CD14-positive monocyte (primary cell): ENCODE measurements at regions not wholly inside any gene's neighbourhood (a gene's known extent, or its start where the extent isn't known, plus 50 kb on each side); places are given as distances from the start of the nearest gene placed in this dataset.

Experiments used
- DNase-seq, 3 donors: peaks; one replicate each; pipeline ENCODE4 v3.0.0-alpha.2; 2011 to 2022
- H2AFZ ChIP-seq: 2 replicates; pipeline ENCODE4 v1.6.0; 2012; ENCODE audit warnings: mild to moderate bottlenecking, low read depth, low read length, inconsistent platforms; ENCODE audit not compliant: insufficient read depth, poor library complexity, severe bottlenecking
- H3K27ac ChIP-seq, 2 donors: 1 replicate in 1 of 2; 2 replicates in 1 of 2; pipeline ENCODE4 v1.5.1; 2012 to 2013; ENCODE audit warnings: low read length in 2 of 2, control low read depth in 1 of 2, inconsistent platforms in 1 of 2, low read depth in 1 of 2, mild to moderate bottlenecking in 1 of 2
- H3K27me3 ChIP-seq, 2 donors: one replicate each; pipeline versions ENCODE4 v1.6.0 to v1.6.1; 2011 to 2013; ENCODE audit warnings: low read length in 2 of 2; ENCODE audit not compliant: control insufficient read depth in 2 of 2, insufficient read depth in 2 of 2
- H3K36me3 ChIP-seq, 2 donors: replicated peaks in 1 of 2; 1 replicate in 1 of 2; 2 replicates in 1 of 2; pipeline versions ENCODE4 v1.5.1 to v1.6.1; 2012 to 2013; ENCODE audit warnings: low read length in 2 of 2, control low read depth in 1 of 2, inconsistent platforms in 1 of 2, mild to moderate bottlenecking in 1 of 2; ENCODE audit not compliant: insufficient read depth in 2 of 2, control insufficient read depth in 1 of 2
- H3K4me1 ChIP-seq, 2 donors: 1 replicate in 1 of 2; 2 replicates in 1 of 2; pipeline versions ENCODE4 v1.5.1 to v1.6.1; 2012 to 2013; ENCODE audit warnings: low read length in 2 of 2, control low read depth in 1 of 2, inconsistent platforms in 1 of 2, mild to moderate bottlenecking in 1 of 2, moderate library complexity in 1 of 2; ENCODE audit not compliant: insufficient read depth in 2 of 2, control insufficient read depth in 1 of 2
- H3K4me2 ChIP-seq: replicated peaks from 2 replicates; pipeline ENCODE3; 2012; ENCODE audit warnings: low read length, moderate library complexity, mild to moderate bottlenecking; ENCODE audit not compliant: poor library complexity, severe bottlenecking; ENCODE audit errors: extremely low read depth
- H3K4me3 ChIP-seq, 3 experiments: fragments of 200-600 bp in 1 of 3; sonication (generic) in 1 of 3; replicated peaks in 1 of 3; 1 replicate in 2 of 3; 2 replicates in 1 of 3; pipeline ENCODE4 v1.5.1; 2011 to 2013; ENCODE audit warnings: low read length in 3 of 3, mild to moderate bottlenecking in 3 of 3, control low read depth in 2 of 3, low read depth in 2 of 3, inconsistent platforms in 1 of 3, moderate library complexity in 1 of 3
- H3K79me2 ChIP-seq: 2 replicates; pipeline ENCODE4 v1.6.0; 2012; ENCODE audit warnings: mild to moderate bottlenecking, control low read depth, inconsistent platforms, low read length, moderate library complexity; ENCODE audit not compliant: insufficient read depth
- H3K9ac ChIP-seq: 2 replicates; pipeline ENCODE4 v1.6.0; 2017; ENCODE audit warnings: low read length, mild to moderate bottlenecking; ENCODE audit not compliant: insufficient read depth, poor library complexity, severe bottlenecking
- H3K9me3 ChIP-seq, 2 donors: replicated peaks in 1 of 2; 1 replicate in 1 of 2; 2 replicates in 1 of 2; pipeline versions ENCODE4 v1.5.1 to v1.6.1; 2012 to 2013; ENCODE audit warnings: low read length in 2 of 2, control low read depth in 1 of 2; ENCODE audit not compliant: control insufficient read depth in 1 of 2, insufficient read depth in 1 of 2
- H4K20me1 ChIP-seq: 2 replicates; pipeline ENCODE4 v1.6.0; 2012; ENCODE audit warnings: mild to moderate bottlenecking, low read length, control low read depth, moderate library complexity; ENCODE audit not compliant: insufficient read depth
- H3K27ac Mint-ChIP-seq, 7 donors: one replicate each; pipeline ENCODE4 v1.8.0; 2020; ENCODE audit warnings: mild to moderate bottlenecking in 7 of 7, mixed read lengths in 7 of 7, moderate library complexity in 6 of 7, inconsistent platforms in 2 of 7
- H3K27me3 Mint-ChIP-seq, 3 donors: one replicate each; pipeline ENCODE4 v1.8.0; 2021 to 2022; ENCODE audit warnings: low read depth in 3 of 3, mild to moderate bottlenecking in 3 of 3, mixed read lengths in 3 of 3, moderate library complexity in 3 of 3, inconsistent platforms in 1 of 3
- H3K36me3 Mint-ChIP-seq, 2 donors: one replicate each; pipeline ENCODE4 v1.8.0; 2020; ENCODE audit warnings: mixed read lengths in 2 of 2, inconsistent platforms in 1 of 2, mild to moderate bottlenecking in 1 of 2
- H3K4me1 Mint-ChIP-seq: one replicate; pipeline ENCODE4 v1.8.0; 2020; ENCODE audit warnings: mild to moderate bottlenecking, mixed read lengths
- H3K4me3 Mint-ChIP-seq, 2 donors: one replicate each; pipeline ENCODE4 v1.8.0; 2020; ENCODE audit warnings: mild to moderate bottlenecking in 2 of 2, mixed read lengths in 2 of 2, moderate library complexity in 1 of 2
- H3K9me3 Mint-ChIP-seq, 7 donors: one replicate each; pipeline ENCODE4 v1.8.0; 2020 to 2022; ENCODE audit warnings: mixed read lengths in 7 of 7, mild to moderate bottlenecking in 6 of 7, moderate library complexity in 6 of 7, inconsistent platforms in 2 of 7
- CTCF ChIP-seq: fragments of 200-600 bp; IDR thresholded peaks from one replicate; pipeline ENCODE4 v1.8.0; 2022; ENCODE audit warnings: antibody characterized with exemption, mild to moderate bottlenecking
- WGBS: methylation state at CpG from one replicate; pipeline ENCODE4 v1.1.5; 2013; ENCODE audit warnings: missing lambda C conversion rate; ENCODE audit not compliant: insufficient coverage; 5-methylcytosine and 5-hydroxymethylcytosine counted together
- intact Hi-C, 2 donors: fragments of 100-400 bp; cut with micrococcal nuclease; formaldehyde crosslinking; loops; one replicate each; pipeline versions ENCODE4 v1.15.0 to v1.15.1; 2023

- Histone ChIP-seq H3K9me3 (no peaks in the 10 kb centered on the region), H4K20me1 (no peaks in the 10 kb centered on the region), H3K9ac (no peak overlapping the region), H3K27me3 (peaks cover 0 to 29% of the 10 kb centered on the region in 2 donors), H3K27ac (no peak overlapping the region), H3K4me2 (no peak overlapping the region), H3K4me1 (peaks cover 11 to 13% of the 10 kb centered on the region in 2 donors), H2AFZ (no peak overlapping the region), H3K79me2 (no peaks in the 10 kb centered on the region), H3K36me3 (no peaks in the 10 kb centered on the region), H3K4me3 (no peak overlapping the region)
- H3K4me1 Mint-ChIP-seq = peaks cover 15% of the 10 kb centered on the region
- H3K27ac Mint-ChIP-seq = no peak overlapping the region
- TF ChIP-seq CTCF = no peak
- H3K36me3 Mint-ChIP-seq = no peaks in the 10 kb centered on the region
- peak overlapping the region in 1 of 2 donors; percentile 9 for H3K4me3 Mint-ChIP-seq
- 89% methylated on average over 7 of the region's 9 CpGs for WGBS
- DNase-seq = no peak
- intact Hi-C loops = no loop called here
- H3K9me3 Mint-ChIP-seq = no peaks in the 10 kb centered on the region
- peaks cover 29 to 44% (median 36%) of the 10 kb centered on the region in 3 donors for H3K27me3 Mint-ChIP-seq
Measured at GRCh38 chr6:44531442-44532015, 144.0 kb downstream of the CDC5L start.

GRCh38 chr6:44533421-44533820 lies 145.9 kb downstream of the CDC5L start:
- H3K4me3 ChIP-seq = no peak overlapping the region
- no peaks in the 10 kb centered on the region for H3K9me3 ChIP-seq
- no peak overlapping the region for H2AFZ ChIP-seq
- no peaks in the 10 kb centered on the region for H3K36me3 Mint-ChIP-seq
- peaks cover 0 to 7% (median 1%) of the 10 kb centered on the region in 7 donors for H3K9me3 Mint-ChIP-seq
- peaks cover 0 to 23% of the 10 kb centered on the region in 2 donors for H3K27me3 ChIP-seq
- H3K9ac ChIP-seq = no peak overlapping the region
- no peaks in the 10 kb centered on the region for H3K79me2 ChIP-seq
- no peak for DNase-seq
- WGBS = 100% methylated on average over 1 of the region's 2 CpGs
- peaks cover 0 to under 1% of the 10 kb centered on the region in 2 donors for H3K4me1 ChIP-seq
- no peak overlapping the region for H3K4me2 ChIP-seq
- intact Hi-C loops = no loop called here
- H3K4me1 Mint-ChIP-seq = peaks cover 2% of the 10 kb centered on the region
- H3K27ac Mint-ChIP-seq = no peak overlapping the region
- peaks cover 26 to 39% (median 34%) of the 10 kb centered on the region in 3 donors for H3K27me3 Mint-ChIP-seq
- no peak for TF ChIP-seq CTCF
- H3K27ac ChIP-seq = no peak overlapping the region
- no peaks in the 10 kb centered on the region for H4K20me1 ChIP-seq
- no peaks in the 10 kb centered on the region for H3K36me3 ChIP-seq
- H3K4me3 Mint-ChIP-seq = no peak overlapping the region
